WTC11 (cell line): ENCODE measurements at regions not wholly inside any gene's neighbourhood (a gene's known extent, or its start where the extent isn't known, plus 50 kb on each side); places are given as distances from the start of the nearest gene placed in this dataset.

ENCODE experiments used
- ATAC-seq: fragments of 200-7000 bp; cut with Tn5 transposase; 2 replicates; pipeline ENCODE4 v1.10.0; 2021; ENCODE audit warnings: mild to moderate bottlenecking, moderate library complexity
- CTCF ChIA-PET: fragments of 300-600 bp; sonication (Branson Sonifier 250); formaldehyde crosslinking; loops from one replicate; lab custom pipeline; 2021; ENCODE audit warnings: antibody characterized with exemption; lab: Charles Lee
- POLR2A ChIA-PET: fragments of 350-600 bp; sonication (Branson Sonifier 250); formaldehyde crosslinking; loops from one replicate; lab custom pipeline; 2021; ENCODE audit warnings: antibody characterized with exemption; lab: Charles Lee
- DNase-seq: peaks from one replicate; pipeline ENCODE4 v3.0.0; 2021; ENCODE audit warnings: low spot score
- H3K27ac Mint-ChIP-seq: 2 replicates; pipeline ENCODE4 v1.8.0; 2021; ENCODE audit warnings: mixed read lengths
- H3K27me3 Mint-ChIP-seq: 2 replicates; pipeline ENCODE4 v1.8.0; 2021; ENCODE audit warnings: low read depth, mild to moderate bottlenecking, moderate library complexity, mixed read lengths
- H3K36me3 Mint-ChIP-seq: 2 replicates; pipeline ENCODE4 v1.8.0; 2021; ENCODE audit warnings: mixed read lengths
- H3K4me1 Mint-ChIP-seq: 2 replicates; pipeline ENCODE4 v1.8.0; 2022; ENCODE audit warnings: mixed read lengths
- H3K4me3 Mint-ChIP-seq: 2 replicates; pipeline ENCODE4 v1.8.0; 2021; ENCODE audit warnings: mild to moderate bottlenecking, moderate library complexity, mixed read lengths
- H3K9me3 Mint-ChIP-seq: 2 replicates; pipeline ENCODE4 v1.8.0; 2021; ENCODE audit warnings: mixed read lengths
- ARID4B ChIP-seq: sonication (generic); formaldehyde crosslinking; IDR thresholded peaks from 2 replicates; pipeline ENCODE4 v1.8.0; 2023; ENCODE audit warnings: missing genetic modification reagents, mild to moderate bottlenecking, borderline replicate concordance
- ATF1 ChIP-seq: sonication (generic); formaldehyde crosslinking; IDR thresholded peaks from 2 replicates; pipeline ENCODE4 v1.8.1; 2023; ENCODE audit warnings: mild to moderate bottlenecking, moderate library complexity, missing genetic modification reagents
- ATF6 ChIP-seq: sonication (generic); formaldehyde crosslinking; IDR thresholded peaks from 2 replicates; pipeline ENCODE4 v1.8.1; 2023; ENCODE audit warnings: mild to moderate bottlenecking, missing genetic modification reagents
- CDX4 ChIP-seq: fragments of 250-450 bp; sonication (Bioruptor Pico); IDR thresholded peaks from 2 replicates; pipeline ENCODE4 v1.9.0; 2021; ENCODE audit warnings: moderate library complexity, mild to moderate bottlenecking, inconsistent platforms, borderline replicate concordance
- E2F5 ChIP-seq: sonication (generic); formaldehyde crosslinking; IDR thresholded peaks from 2 replicates; pipeline ENCODE4 v1.8.1; 2022; ENCODE audit warnings: mild to moderate bottlenecking, moderate library complexity, missing genetic modification reagents
- ETV6 ChIP-seq: sonication (generic); formaldehyde crosslinking; IDR thresholded peaks from 2 replicates; pipeline ENCODE4 v1.8.1; 2022; ENCODE audit warnings: mild to moderate bottlenecking, missing genetic modification reagents
- GRHL2 ChIP-seq: fragments of 250-450 bp; sonication (Bioruptor Pico); IDR thresholded peaks from 2 replicates; pipeline ENCODE4 v1.8.0; 2022; ENCODE audit warnings: mild to moderate bottlenecking, moderate library complexity; ENCODE audit not compliant: insufficient replicate concordance, severe bottlenecking
- GTF2I ChIP-seq: fragments of 250-450 bp; sonication (Bioruptor Pico); conservative IDR thresholded peaks from 2 replicates; pipeline ENCODE4 v1.4.0; 2021; ENCODE audit warnings: mild to moderate bottlenecking
- HMGA2 ChIP-seq: fragments of 250-450 bp; sonication (Bioruptor Pico); IDR thresholded peaks from 2 replicates; pipeline ENCODE4 v1.4.0; 2021; ENCODE audit warnings: mild to moderate bottlenecking, moderate library complexity
- JAZF1 ChIP-seq: fragments of 250-450 bp; sonication (Bioruptor Pico); IDR thresholded peaks from 2 replicates; pipeline ENCODE4 v1.9.0; 2021; ENCODE audit warnings: moderate library complexity, mild to moderate bottlenecking, inconsistent platforms
- JUN ChIP-seq: sonication (generic); formaldehyde crosslinking; IDR thresholded peaks from 2 replicates; pipeline ENCODE4 v1.8.0; 2023; ENCODE audit warnings: mild to moderate bottlenecking, missing genetic modification reagents
- SOX15 ChIP-seq: fragments of 250-450 bp; sonication (Bioruptor Pico); IDR thresholded peaks from 2 replicates; pipeline ENCODE4 v1.9.0; 2021; ENCODE audit warnings: mild to moderate bottlenecking
- SP1 ChIP-seq: sonication (generic); formaldehyde crosslinking; conservative IDR thresholded peaks from 2 replicates; pipeline ENCODE4 v1.8.1; 2022; ENCODE audit warnings: missing genetic modification reagents
- TCF7 ChIP-seq: sonication (generic); formaldehyde crosslinking; IDR thresholded peaks from 2 replicates; pipeline ENCODE4 v1.8.0; 2022; ENCODE audit warnings: mild to moderate bottlenecking, low read depth, missing genetic modification reagents, moderate library complexity
- ZNF263 ChIP-seq: sonication (generic); formaldehyde crosslinking; IDR thresholded peaks from 2 replicates; pipeline ENCODE4 v1.8.1; 2022; ENCODE audit warnings: low read depth, mild to moderate bottlenecking, moderate library complexity, missing genetic modification reagents
- ZNF317 ChIP-seq: sonication (generic); formaldehyde crosslinking; IDR thresholded peaks from 2 replicates; pipeline ENCODE4 v1.8.1; 2023; ENCODE audit warnings: low read depth, mild to moderate bottlenecking, moderate library complexity, missing genetic modification reagents, borderline replicate concordance
- ZNF416 ChIP-seq: fragments of 250-450 bp; sonication (Bioruptor Pico); IDR thresholded peaks from 2 replicates; pipeline ENCODE4 v1.9.0; 2021; ENCODE audit warnings: mild to moderate bottlenecking, inconsistent platforms
- ZNF423 ChIP-seq: fragments of 250-450 bp; sonication (Bioruptor Pico); IDR thresholded peaks from 2 replicates; pipeline ENCODE4 v2.1.2; 2022; ENCODE audit warnings: mild to moderate bottlenecking, moderate library complexity
- ZNF425 ChIP-seq: fragments of 250-450 bp; sonication (Bioruptor Pico); conservative IDR thresholded peaks from 2 replicates; pipeline ENCODE4 v1.9.0; 2021; ENCODE audit warnings: mild to moderate bottlenecking
- ZSCAN18 ChIP-seq: fragments of 250-450 bp; sonication (Bioruptor Pico); IDR thresholded peaks from 2 replicates; pipeline ENCODE4 v2.1.2; 2022; ENCODE audit warnings: mild to moderate bottlenecking, moderate library complexity

GRCh38 chr7:108947526-108947925 lies 377.9 kb downstream of the DNAJB9 start:
- no peak for DNase-seq
- Mint-ChIP-seq H3K27me3 (no peaks in the 10 kb centered on the region), H3K36me3 (peaks cover 30% of the 10 kb centered on the region), H3K4me1 (peaks cover 4% of the 10 kb centered on the region; the same call in 1 of the 2 replicates), H3K27ac (no peak overlapping the region), H3K4me3 (no peak overlapping the region), H3K9me3 (peaks cover 40% of the 10 kb centered on the region)
- ChIA-PET CTCF (no interaction called here), POLR2A (no interaction called here)
- no peak for ATAC-seq
- TF ChIP-seq ATF1 (CRISPR knock-in tag) (no peak), ARID4B (CRISPR knock-in tag) (no peak)

GRCh38 chr7:108972004-108972403 lies 402.3 kb downstream of the DNAJB9 start:
- ATAC-seq (no peak), DNase-seq (no peak)
- Mint-ChIP-seq H3K4me1 (no peaks in the 10 kb centered on the region), H3K9me3 (no peaks in the 10 kb centered on the region), H3K27ac (no peak overlapping the region), H3K4me3 (no peak overlapping the region), H3K36me3 (no peaks in the 10 kb centered on the region), H3K27me3 (no peaks in the 10 kb centered on the region)
- ChIA-PET POLR2A (no interaction called here), CTCF (no interaction called here)
- TF ChIP-seq ZNF263 (CRISPR knock-in tag) (no peak), ZSCAN18 (CRISPR knock-in tag) (no peak), TCF7 (CRISPR knock-in tag) (no peak), ETV6 (CRISPR knock-in tag) (no peak), GTF2I (CRISPR knock-in tag) (no peak), HMGA2 (no peak), JUN (CRISPR knock-in tag) (no peak), ZNF416 (no peak)

GRCh38 chr7:108973075-108973474 lies 403.4 kb downstream of the DNAJB9 start:
- Mint-ChIP-seq H3K4me1 (no peaks in the 10 kb centered on the region), H3K9me3 (peaks cover 4% of the 10 kb centered on the region), H3K27ac (no peak overlapping the region), H3K4me3 (no peak overlapping the region), H3K27me3 (no peaks in the 10 kb centered on the region), H3K36me3 (no peaks in the 10 kb centered on the region)
- POLR2A ChIA-PET, result no interaction called here
- CTCF ChIA-PET, result interaction anchor here (0.6 to 1.5 kb wide), 8 partner anchors 9 to 1311 kb away, joined by 3 to 8 read pairs (median 4); no protein-coding TSS in a partner anchor
- ATAC-seq (peak; percentile 51), DNase-seq (no peak)
- no peak for TF ChIP-seq HMGA2
- no peak for TF ChIP-seq JAZF1 (CRISPR knock-in tag)
- TF ChIP-seq SOX15, result no peak
- no peak for TF ChIP-seq ATF6 (CRISPR knock-in tag)
- TF ChIP-seq ZNF317 (CRISPR knock-in tag), result no peak
- TF ChIP-seq ZNF423, result no peak
- TF ChIP-seq ZNF425 (CRISPR knock-in tag), result no peak
- TF ChIP-seq CDX4 (CRISPR knock-in tag), result no peak
- no peak for TF ChIP-seq E2F5 (CRISPR knock-in tag)
- TF ChIP-seq SP1 (CRISPR knock-in tag), result no peak
- TF ChIP-seq ZSCAN18 (CRISPR knock-in tag), result no peak
- no peak for TF ChIP-seq GRHL2 (CRISPR knock-in tag)
